ES-I3 (cell line): ENCODE measurements at regions not wholly inside any gene's neighbourhood (a gene's known extent, or its start where the extent isn't known, plus 50 kb on each side); places are given as distances from the start of the nearest gene placed in this dataset.

Source experiments
- H3K36me3 ChIP-seq: 2 replicates; pipeline ENCODE4 v1.6.1; 2013; ENCODE audit warnings: mild to moderate bottlenecking, low read length, control low read depth, moderate library complexity; ENCODE audit not compliant: insufficient read depth
- H3K4me1 ChIP-seq: 2 replicates; pipeline ENCODE4 v1.6.1; 2013; ENCODE audit warnings: mild to moderate bottlenecking, control low read depth, low read length; ENCODE audit not compliant: insufficient read depth
- H3K9ac ChIP-seq: 2 replicates; pipeline ENCODE4 v1.6.1; 2013; ENCODE audit warnings: low read depth, mild to moderate bottlenecking, low read length, moderate library complexity
- H3K9me3 ChIP-seq: 2 replicates; pipeline ENCODE4 v1.6.1; 2013; ENCODE audit warnings: mild to moderate bottlenecking, low read length, moderate library complexity; ENCODE audit not compliant: control insufficient read depth, insufficient read depth

GRCh38 chr2:15997728-15998280 is 57.5 kb downstream of the MYCN start:
- H3K4me1 ChIP-seq: no peaks in the 10 kb centered on the region
- no peaks in the 10 kb centered on the region for H3K9me3 ChIP-seq
- no peaks in the 10 kb centered on the region for H3K36me3 ChIP-seq
- no peak overlapping the region for H3K9ac ChIP-seq

- H3K9ac ChIP-seq: no peak overlapping the region
- H3K9me3 ChIP-seq: no peaks in the 10 kb centered on the region
- no peaks in the 10 kb centered on the region for H3K36me3 ChIP-seq
- no peaks in the 10 kb centered on the region for H3K4me1 ChIP-seq
Measured at GRCh38 chr2:15996536-15997423, 56.4 kb downstream of the MYCN start.
